Epithelial cell of esophagus (primary cell): ENCODE measurements at regions not wholly inside any gene's neighbourhood (a gene's known extent, or its start where the extent isn't known, plus 50 kb on each side); places are given as distances from the start of the nearest gene placed in this dataset.
A peak's percentile ranks its signal among the peaks of the same experiment; 100 is the strongest.

Experiments used
- DNase-seq: peaks from one replicate; pipeline ENCODE4 v3.0.0; 2010; ENCODE audit warnings: low read depth
- H3K4me3 ChIP-seq: 2 replicates; pipeline ENCODE4 v1.5.1; 2011; ENCODE audit warnings: mild to moderate bottlenecking, low read length, control low read depth
- CTCF ChIP-seq: IDR thresholded peaks from 2 replicates; pipeline ENCODE4 v1.5.1; 2011; ENCODE audit warnings: low read depth, mild to moderate bottlenecking, low read length, control low read depth, inconsistent platforms; ENCODE audit not compliant: insufficient read depth; ENCODE audit errors: missing control alignments

- TF ChIP-seq CTCF: no peak
- no peak overlapping the region for H3K4me3 ChIP-seq
- DNase-seq: no peak
Observed at GRCh38 chr1:96474985-96475743, 246.4 kb upstream of the PTBP2 start.

- DNase-seq: no peak
- H3K4me3 ChIP-seq: no peak overlapping the region
- TF ChIP-seq CTCF: no peak
Observed at GRCh38 chr1:96475903-96476302, 245.7 kb upstream of the PTBP2 start.

GRCh38 chr1:96478228-96478627 is 243.4 kb upstream of the PTBP2 start:
- no peak for DNase-seq
- no peak for TF ChIP-seq CTCF
- no peak overlapping the region for H3K4me3 ChIP-seq

GRCh38 chr1:96481409-96481808 is 240.2 kb upstream of the PTBP2 start:
- DNase-seq: no peak
- no peak for TF ChIP-seq CTCF
- H3K4me3 ChIP-seq: no peak overlapping the region

- TF ChIP-seq CTCF: no peak
- no peak overlapping the region for H3K4me3 ChIP-seq
- DNase-seq: no peak
Observed at GRCh38 chr1:96482616-96483015, 239.0 kb upstream of the PTBP2 start.

- peak; percentile 61 for DNase-seq
- H3K4me3 ChIP-seq: no peak overlapping the region
- TF ChIP-seq CTCF: no peak
Observed at GRCh38 chr1:96487394-96487793, 234.2 kb upstream of the PTBP2 start.

- TF ChIP-seq CTCF: no peak
- no peak overlapping the region for H3K4me3 ChIP-seq
- peak; percentile 62 for DNase-seq
Observed at GRCh38 chr1:96487971-96488370, 233.6 kb upstream of the PTBP2 start.
